Osteoblast (primary cell): ENCODE measurements at regions not wholly inside any gene's neighbourhood (a gene's known extent, or its start where the extent isn't known, plus 50 kb on each side); places are given as distances from the start of the nearest gene placed in this dataset.

Experiments
- DNase-seq: peaks from one replicate; pipeline ENCODE4 v3.0.0; 2011; ENCODE audit warnings: low spot score, mixed read lengths; ENCODE audit not compliant: insufficient read length; ENCODE audit errors: missing footprints
- H2AFZ ChIP-seq: 2 replicates; pipeline ENCODE4 v1.6.0; 2011; ENCODE audit warnings: mild to moderate bottlenecking, low read length
- H3K27ac ChIP-seq: 2 replicates; pipeline ENCODE4 v1.5.1; 2011; ENCODE audit warnings: mild to moderate bottlenecking, low read depth, low read length, moderate library complexity
- H3K27me3 ChIP-seq: 2 replicates; pipeline ENCODE4 v1.6.0; 2012; ENCODE audit warnings: mild to moderate bottlenecking, control low read depth, inconsistent platforms, low read length, moderate library complexity; ENCODE audit not compliant: insufficient read depth
- H3K36me3 ChIP-seq: 2 replicates; pipeline ENCODE4 v1.5.1; 2011; ENCODE audit warnings: mild to moderate bottlenecking, low read length, control low read depth, moderate library complexity; ENCODE audit not compliant: insufficient read depth
- H3K4me1 ChIP-seq: 2 replicates; pipeline ENCODE4 v1.5.1; 2011; ENCODE audit warnings: mild to moderate bottlenecking, low read length, control low read depth, moderate library complexity; ENCODE audit not compliant: insufficient read depth
- H3K4me2 ChIP-seq: 2 replicates; pipeline ENCODE4 v1.6.0; 2011; ENCODE audit warnings: mild to moderate bottlenecking, low read length; ENCODE audit not compliant: insufficient read depth
- H3K4me3 ChIP-seq: fragments of 200-600 bp; sonication (generic); 3 replicates; pipeline ENCODE4 v1.5.1; 2012; ENCODE audit warnings: mild to moderate bottlenecking, low read length, inconsistent platforms; ENCODE audit not compliant: insufficient read depth
- H3K79me2 ChIP-seq: 2 replicates; pipeline ENCODE4 v1.6.0; 2012; ENCODE audit warnings: mild to moderate bottlenecking, low read length, control low read depth, inconsistent platforms; ENCODE audit not compliant: insufficient read depth
- H3K9me3 ChIP-seq: 2 replicates; pipeline ENCODE4 v1.5.1; 2011; ENCODE audit warnings: low read depth, low read length, control low read depth
- H4K20me1 ChIP-seq: 2 replicates; pipeline ENCODE4 v1.6.0; 2012; ENCODE audit warnings: mild to moderate bottlenecking, low read length, control low read depth; ENCODE audit not compliant: insufficient read depth
- TF ChIP-seq, protein P1 (sequence below): IDR thresholded peaks from 2 replicates; pipeline ENCODE4 v1.5.1; 2011; ENCODE audit warnings: mild to moderate bottlenecking, low read depth, low read length, moderate library complexity; ENCODE audit errors: extremely low read depth

DNA sequence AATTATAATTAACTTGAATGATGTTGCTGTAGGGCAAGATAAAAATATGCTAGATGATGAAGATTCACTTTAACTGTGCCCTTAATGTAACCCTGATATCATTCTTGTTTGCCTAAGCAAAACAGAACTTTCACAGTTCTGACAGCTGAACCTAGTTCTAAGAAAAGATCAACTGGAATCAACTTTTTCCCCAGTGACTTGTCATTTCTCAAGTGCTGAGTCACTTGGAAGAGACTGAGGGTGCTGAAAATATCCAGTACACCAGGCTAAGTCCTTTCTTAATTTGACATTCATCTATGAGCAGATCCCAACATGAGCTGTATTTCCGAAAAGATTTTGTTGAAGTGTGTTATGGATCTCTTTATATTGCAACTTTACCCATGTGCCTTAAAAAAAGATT lies 140.4 kb downstream of the MID1IP1 start:
- Histone ChIP-seq H3K4me2 (no peak overlapping the region), H3K27me3 (peaks cover 4% of the 10 kb centered on the region), H3K36me3 (no peaks in the 10 kb centered on the region), H4K20me1 (no peaks in the 10 kb centered on the region), H3K4me3 (no peak overlapping the region), H3K27ac (no peak overlapping the region), H3K9me3 (peaks cover 9% of the 10 kb centered on the region), H3K4me1 (no peaks in the 10 kb centered on the region), H3K79me2 (no peaks in the 10 kb centered on the region), H2AFZ (no peak overlapping the region)
- DNase-seq = no peak
- TF ChIP-seq, protein P1, sequence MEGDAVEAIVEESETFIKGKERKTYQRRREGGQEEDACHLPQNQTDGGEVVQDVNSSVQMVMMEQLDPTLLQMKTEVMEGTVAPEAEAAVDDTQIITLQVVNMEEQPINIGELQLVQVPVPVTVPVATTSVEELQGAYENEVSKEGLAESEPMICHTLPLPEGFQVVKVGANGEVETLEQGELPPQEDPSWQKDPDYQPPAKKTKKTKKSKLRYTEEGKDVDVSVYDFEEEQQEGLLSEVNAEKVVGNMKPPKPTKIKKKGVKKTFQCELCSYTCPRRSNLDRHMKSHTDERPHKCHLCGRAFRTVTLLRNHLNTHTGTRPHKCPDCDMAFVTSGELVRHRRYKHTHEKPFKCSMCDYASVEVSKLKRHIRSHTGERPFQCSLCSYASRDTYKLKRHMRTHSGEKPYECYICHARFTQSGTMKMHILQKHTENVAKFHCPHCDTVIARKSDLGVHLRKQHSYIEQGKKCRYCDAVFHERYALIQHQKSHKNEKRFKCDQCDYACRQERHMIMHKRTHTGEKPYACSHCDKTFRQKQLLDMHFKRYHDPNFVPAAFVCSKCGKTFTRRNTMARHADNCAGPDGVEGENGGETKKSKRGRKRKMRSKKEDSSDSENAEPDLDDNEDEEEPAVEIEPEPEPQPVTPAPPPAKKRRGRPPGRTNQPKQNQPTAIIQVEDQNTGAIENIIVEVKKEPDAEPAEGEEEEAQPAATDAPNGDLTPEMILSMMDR = no peak

DNA sequence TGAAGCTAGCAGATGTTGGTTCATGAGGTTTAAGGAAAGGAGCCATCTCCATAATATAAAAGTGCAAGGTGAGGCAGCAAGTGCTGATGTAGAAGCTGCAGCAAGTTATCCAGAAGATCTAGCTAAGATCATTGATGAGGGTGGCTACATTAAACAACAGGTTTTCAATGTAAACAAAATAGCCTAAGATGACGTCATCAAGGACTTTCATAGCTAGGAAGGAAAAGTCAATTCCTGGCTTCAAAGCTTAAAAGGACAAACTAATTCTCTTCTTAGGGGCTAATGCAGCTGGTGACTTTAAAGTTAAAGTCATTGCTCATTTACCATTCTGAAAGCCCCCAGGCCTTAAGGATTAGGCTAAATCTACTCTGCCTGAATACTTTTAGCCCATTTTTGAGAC lies 141.9 kb downstream of the MID1IP1 start:
- Histone ChIP-seq H3K79me2 (no peaks in the 10 kb centered on the region), H3K4me2 (no peak overlapping the region), H3K27me3 (no peaks in the 10 kb centered on the region), H3K4me3 (no peak overlapping the region), H4K20me1 (no peaks in the 10 kb centered on the region), H2AFZ (no peak overlapping the region), H3K27ac (no peak overlapping the region), H3K9me3 (peaks cover 9% of the 10 kb centered on the region), H3K4me1 (no peaks in the 10 kb centered on the region), H3K36me3 (no peaks in the 10 kb centered on the region)
- TF ChIP-seq, protein P1 = no peak
- DNase-seq = no peak

DNA sequence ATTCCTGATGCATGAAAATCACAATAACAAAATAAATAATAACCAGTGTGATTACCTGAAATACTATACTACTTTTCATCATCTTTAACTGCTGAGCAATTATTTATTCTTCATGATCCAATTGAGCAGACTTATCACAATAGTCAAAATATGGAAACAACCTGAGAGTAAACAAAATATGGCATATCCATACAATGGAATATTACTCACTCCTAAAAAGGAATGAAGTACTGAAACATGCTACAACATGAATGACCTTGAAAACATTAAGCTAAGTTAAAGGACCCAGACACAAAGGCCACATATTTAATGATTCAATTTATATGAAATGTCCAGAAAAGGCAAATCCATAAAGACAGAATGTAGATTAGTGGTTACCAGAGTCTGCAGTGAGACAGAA lies 146.8 kb downstream of the MID1IP1 start:
- H3K79me2 ChIP-seq = no peaks in the 10 kb centered on the region
- H4K20me1 ChIP-seq = no peaks in the 10 kb centered on the region
- H3K27me3 ChIP-seq = peaks cover 2% of the 10 kb centered on the region
- H3K36me3 ChIP-seq = no peaks in the 10 kb centered on the region
- no peak overlapping the region for H2AFZ ChIP-seq
- H3K9me3 ChIP-seq = peaks cover 7% of the 10 kb centered on the region
- H3K27ac ChIP-seq = no peak overlapping the region
- TF ChIP-seq, protein P1 = no peak
- H3K4me2 ChIP-seq = no peak overlapping the region
- no peak for DNase-seq
- H3K4me1 ChIP-seq = no peaks in the 10 kb centered on the region
- no peak overlapping the region for H3K4me3 ChIP-seq

DNA sequence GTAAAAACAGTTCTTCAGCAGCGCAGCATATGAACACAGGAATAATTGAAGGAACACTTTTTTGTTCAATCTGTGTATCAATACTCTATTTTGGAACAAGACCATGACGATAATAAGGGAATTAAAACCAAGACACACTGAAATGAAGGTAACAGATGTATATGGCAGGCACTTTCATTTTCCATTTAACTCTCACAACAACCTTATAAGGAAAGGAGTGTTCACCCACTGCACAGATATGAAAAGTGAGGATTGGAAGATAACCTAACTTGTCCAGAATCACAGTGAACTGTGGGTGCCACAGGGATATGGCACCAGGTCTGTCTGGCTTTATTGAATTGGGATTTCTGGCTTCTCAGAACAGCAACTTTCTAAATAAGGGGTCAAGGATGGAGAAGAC lies 153.3 kb downstream of the MID1IP1 start:
- no peaks in the 10 kb centered on the region for H3K4me1 ChIP-seq
- H3K36me3 ChIP-seq = no peaks in the 10 kb centered on the region
- TF ChIP-seq, protein P1 = no peak
- H3K27ac ChIP-seq = no peak overlapping the region
- H2AFZ ChIP-seq = no peak overlapping the region
- no peak for DNase-seq
- H3K27me3 ChIP-seq = peaks cover 6% of the 10 kb centered on the region
- no peak overlapping the region for H3K4me3 ChIP-seq
- no peaks in the 10 kb centered on the region for H4K20me1 ChIP-seq
- no peaks in the 10 kb centered on the region for H3K79me2 ChIP-seq
- no peak overlapping the region for H3K4me2 ChIP-seq
- no peaks in the 10 kb centered on the region for H3K9me3 ChIP-seq
